Heart right ventricle (tissue), 16 donors: ENCODE measurements at regions not wholly inside any gene's neighbourhood (a gene's known extent, or its start where the extent isn't known, plus 50 kb on each side); places are given as distances from the start of the nearest gene placed in this dataset.

Source experiments
- ATAC-seq, 8 donors: fragments of 200-7000 bp; cut with Tn5 transposase; one replicate each; pipeline ENCODE4 v1.9.1; 2020; ENCODE audit warnings: mild to moderate bottlenecking in 8 of 8, moderate library complexity in 8 of 8, moderate number of reproducible peaks in 1 of 8
- DNase-seq, 2 donors: peaks; one replicate each; pipeline ENCODE4 v3.0.0-alpha.2; 2020
- H3K27ac ChIP-seq, 10 donors: fragments of 200-600 bp; sonication (generic) in 2 of 10; one replicate each; pipeline versions ENCODE4 v1.5.0 to v1.8.0; 2020 to 2022; ENCODE audit warnings: mild to moderate bottlenecking in 3 of 10
- H3K27me3 ChIP-seq, 7 donors: fragments of 200-600 bp; one replicate each; pipeline ENCODE4 v1.8.0; 2021 to 2022; ENCODE audit warnings: mild to moderate bottlenecking in 2 of 7
- H3K36me3 ChIP-seq, 9 donors: fragments of 200-600 bp; sonication (generic) in 1 of 9; one replicate each; pipeline versions ENCODE4 v1.5.0 to v1.8.0; 2020 to 2022; ENCODE audit warnings: mild to moderate bottlenecking in 2 of 9
- H3K4me1 ChIP-seq, 9 donors: fragments of 200-600 bp; sonication (generic) in 1 of 9; one replicate each; pipeline versions ENCODE4 v1.5.0 to v1.8.0; 2020 to 2022; ENCODE audit warnings: mild to moderate bottlenecking in 4 of 9
- H3K4me3 ChIP-seq, 10 donors: fragments of 200-600 bp; sonication (generic) in 2 of 10; one replicate each; pipeline versions ENCODE4 v1.5.0 to v1.8.0; 2020 to 2022; ENCODE audit warnings: mild to moderate bottlenecking in 7 of 10, moderate library complexity in 2 of 10
- H3K9me3 ChIP-seq, 11 donors: fragments of 200-600 bp in 10 of 11; sonication (generic) in 2 of 11; one replicate each; pipeline versions ENCODE4 v1.5.0 to v1.8.0; 2013 to 2022; ENCODE audit warnings: mild to moderate bottlenecking in 2 of 11, control low read depth in 1 of 11, moderate library complexity in 1 of 11
- WGBS, 2 donors: extraction: QIAGEN DNeasy Blood & Tissue Kit; methylation state at CpG; one replicate each; pipeline ENCODE4 v1.1.7; 2013; ENCODE audit warnings: inconsistent platforms in 1 of 2; 5-methylcytosine and 5-hydroxymethylcytosine counted together
- intact Hi-C, 10 donors: fragments of 100-400 bp; cut with DNase I; formaldehyde crosslinking; loops; one replicate each; pipeline versions ENCODE4 v1.11.1 to v1.14.2; 2022
- TF ChIP-seq, protein P1 (sequence below), 9 donors: fragments of 200-600 bp; sonication (generic) in 2 of 9; IDR thresholded peaks; one replicate each; pipeline versions ENCODE4 v1.5.0 to v1.8.0; 2021 to 2022; ENCODE audit warnings: antibody characterized with exemption in 9 of 9, mild to moderate bottlenecking in 5 of 9, moderate library complexity in 1 of 9
- donor health status: Arrhythmogenic right ventricular cardiomyopathy.
- donor health status: ischemic (EF 13 %, LVEDD 7.1; RV severe dilation, severe dysfunction).
- donor health status: healthy with polysubstance abuse.
- donor health status: DM: no; HTN: yes; CAD: no.
- donor health status: DM: no; HTN: no; CAD: no.
- donor health status: ischemic (EF 25% LVEDD 6.9; RV normal size, moderate dysfunction).
- donor health status: ischemic (EF 25% LVEDD 5.7; RV mildly dilated, moderate dysfunction).
- donor health status: healthy.
- donor health status: DM: yes; HTN: yes; CAD: no.
- donor health status: Ischemic cardiomyopathy.
- donor health status: ischemic (EF 35%, LVEDD 5.7; RV mildly dilated, moderate dysfunction).
- donor health status: nonischemic (EF 11% LVEDD 7.7; RV severe dilation, severe dysfunction).
- donor health status: DM: yes; HTN: yes; CAD: no.
- donor health status: PGD.
- donor health status: ischemic (EF 29% LVEDD 5.4; RV normal size, mild dysfunction).
- donor health status: nonischemic (EF 23%, LVEDD 6.1; RV moderate dilation, normal function).

DNA sequence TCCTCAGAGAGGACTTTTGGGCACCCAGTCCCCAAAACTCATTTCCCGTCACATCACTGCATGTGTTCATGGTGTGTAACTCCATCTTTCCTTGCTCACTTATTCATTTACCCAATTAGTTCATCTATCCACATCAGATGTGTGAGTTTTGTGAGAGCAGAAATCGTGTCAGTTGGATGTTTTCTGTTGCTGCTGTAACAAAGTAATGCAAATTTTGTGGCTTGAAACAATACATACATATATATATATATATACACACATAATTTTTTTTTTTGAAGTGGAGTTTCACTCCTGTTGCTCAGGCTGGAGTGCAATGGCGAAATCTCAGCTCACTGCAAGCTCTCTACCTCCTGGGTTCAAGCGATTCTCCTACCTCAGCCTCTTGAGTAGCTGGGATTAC is 70.5 kb upstream of the BOD1 start:
- Histone ChIP-seq H3K27me3 (no peaks in the 10 kb centered on the region), H3K4me1 (peaks cover 11 to 23% (median 19%) of the 10 kb centered on the region in 9 donors), H3K36me3 (no peaks in the 10 kb centered on the region), H3K4me3 (no peak overlapping the region), H3K9me3 (no peaks in the 10 kb centered on the region), H3K27ac (no peak overlapping the region)
- intact Hi-C loops = no loop called here
- WGBS, 2 donors = 89 to 92% methylated on average over 4 of the region's 4 CpGs
- TF ChIP-seq, protein P1, sequence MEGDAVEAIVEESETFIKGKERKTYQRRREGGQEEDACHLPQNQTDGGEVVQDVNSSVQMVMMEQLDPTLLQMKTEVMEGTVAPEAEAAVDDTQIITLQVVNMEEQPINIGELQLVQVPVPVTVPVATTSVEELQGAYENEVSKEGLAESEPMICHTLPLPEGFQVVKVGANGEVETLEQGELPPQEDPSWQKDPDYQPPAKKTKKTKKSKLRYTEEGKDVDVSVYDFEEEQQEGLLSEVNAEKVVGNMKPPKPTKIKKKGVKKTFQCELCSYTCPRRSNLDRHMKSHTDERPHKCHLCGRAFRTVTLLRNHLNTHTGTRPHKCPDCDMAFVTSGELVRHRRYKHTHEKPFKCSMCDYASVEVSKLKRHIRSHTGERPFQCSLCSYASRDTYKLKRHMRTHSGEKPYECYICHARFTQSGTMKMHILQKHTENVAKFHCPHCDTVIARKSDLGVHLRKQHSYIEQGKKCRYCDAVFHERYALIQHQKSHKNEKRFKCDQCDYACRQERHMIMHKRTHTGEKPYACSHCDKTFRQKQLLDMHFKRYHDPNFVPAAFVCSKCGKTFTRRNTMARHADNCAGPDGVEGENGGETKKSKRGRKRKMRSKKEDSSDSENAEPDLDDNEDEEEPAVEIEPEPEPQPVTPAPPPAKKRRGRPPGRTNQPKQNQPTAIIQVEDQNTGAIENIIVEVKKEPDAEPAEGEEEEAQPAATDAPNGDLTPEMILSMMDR (IDR thresholded peaks at IDR 0.05) = no peak
- ATAC-seq (no peak), DNase-seq (no peak)

DNA sequence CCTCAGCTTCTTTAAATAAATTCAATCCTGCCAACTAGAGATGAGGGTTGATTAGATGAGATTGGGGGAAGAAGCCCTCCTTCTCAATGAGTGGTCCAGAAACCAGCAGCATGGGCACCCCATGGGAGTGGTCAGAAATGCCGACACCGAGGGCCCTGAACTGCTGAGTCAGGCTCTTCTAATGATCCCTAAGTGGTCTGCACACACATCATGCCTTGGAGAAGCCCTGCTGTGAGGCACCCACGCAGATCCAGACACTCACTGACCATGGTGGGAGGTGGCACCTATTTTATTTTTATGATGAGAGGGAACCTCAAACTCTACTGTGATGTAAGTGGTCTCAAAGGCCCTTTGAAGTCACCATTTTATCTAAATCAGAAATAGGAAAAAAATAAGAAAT is 72.3 kb upstream of the BOD1 start:
- DNase-seq (no peak), ATAC-seq (no peak)
- TF ChIP-seq, protein P1 (IDR thresholded peaks at IDR 0.05) = no peak
- Histone ChIP-seq H3K9me3 (peaks cover 0 to 5% (median 0%) of the 10 kb centered on the region in 11 donors), H3K27ac (peak overlapping the region in 7 of 10 donors; percentile 67 to 89 (median 86)), H3K36me3 (no peaks in the 10 kb centered on the region), H3K4me1 (peaks cover 11 to 23% (median 19%) of the 10 kb centered on the region in 9 donors), H3K27me3 (no peaks in the 10 kb centered on the region), H3K4me3 (no peak overlapping the region)
- 74 to 85% methylated on average over 3 of the region's 3 CpGs for WGBS, 2 donors
- intact Hi-C loops = no loop called here

DNA sequence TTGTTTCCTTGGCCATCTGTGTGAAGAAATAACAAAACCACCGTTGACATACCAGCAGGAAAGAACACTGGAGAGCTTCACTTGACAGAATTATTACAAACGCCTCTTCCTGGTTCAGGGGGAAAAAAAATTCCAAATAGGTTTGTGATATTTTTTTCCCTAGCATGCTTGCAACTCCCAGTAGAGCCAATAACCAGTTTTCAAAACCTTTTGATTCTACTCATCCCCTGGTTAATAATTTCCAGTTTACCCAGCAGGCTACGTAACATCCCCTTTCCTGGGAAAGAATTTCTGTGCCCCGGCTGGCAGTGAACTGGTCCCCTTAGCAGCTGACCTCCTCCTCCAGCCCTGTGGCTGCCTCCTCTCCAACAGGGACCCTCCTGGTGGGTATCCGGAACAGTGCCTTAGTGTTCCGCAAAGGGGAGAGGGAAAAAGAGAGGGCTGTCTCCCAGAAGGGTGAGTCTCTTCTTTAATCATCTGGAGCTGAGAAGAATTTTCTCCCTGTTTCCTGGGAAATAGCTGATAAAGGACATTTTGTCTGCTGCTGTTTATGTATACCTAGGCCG is 72.8 kb upstream of the BOD1 start:
- Histone ChIP-seq H3K36me3 (no peaks in the 10 kb centered on the region), H3K27me3 (no peaks in the 10 kb centered on the region), H3K4me3 (peak overlapping the region in 4 of 10 donors; percentile 3 to 27 (median 18)), H3K9me3 (peaks cover 0 to 10% (median 0%) of the 10 kb centered on the region in 11 donors), H3K4me1 (peaks cover 11 to 23% (median 19%) of the 10 kb centered on the region in 9 donors), H3K27ac (peak overlapping the region; percentile 49 to 89 (median 80))
- ATAC-seq (peak in 6 of 8 donors; percentile 21 to 32 (median 25)), DNase-seq (no peak)
- TF ChIP-seq, protein P1 (IDR thresholded peaks at IDR 0.05) = no peak
- intact Hi-C loops = no loop called here
- 41 to 49% methylated on average over 7 of the region's 7 CpGs for WGBS, 2 donors

DNA sequence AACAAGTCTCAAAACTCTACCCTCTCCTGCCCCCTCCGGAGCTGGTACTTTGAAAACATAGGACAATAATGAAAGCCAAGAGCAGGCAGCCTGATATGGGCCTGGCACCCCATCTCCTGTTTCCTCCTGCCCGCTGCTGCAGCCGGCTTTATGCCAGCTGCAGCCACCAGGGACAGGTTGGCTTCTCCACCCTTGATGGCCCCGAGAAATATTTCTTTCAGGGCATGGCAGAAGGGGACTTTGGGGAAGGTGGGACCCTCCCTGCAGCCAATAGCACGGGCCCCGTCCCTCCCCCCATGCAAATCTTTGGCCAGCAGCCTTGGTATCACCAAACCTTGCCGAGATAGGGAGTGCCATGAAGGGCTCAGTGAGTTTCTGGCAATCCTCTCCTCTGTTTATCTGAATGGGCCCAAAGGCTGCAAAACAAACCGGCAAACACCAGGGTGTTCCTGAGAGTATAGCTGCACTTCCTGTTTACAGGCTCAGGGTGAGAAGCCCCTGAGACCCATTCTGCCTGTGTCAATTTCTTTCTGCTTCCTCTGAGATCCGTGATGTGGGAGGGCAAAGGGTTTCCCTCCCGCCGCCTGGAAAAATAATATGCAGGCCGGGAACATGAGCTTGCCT is 73.4 kb upstream of the BOD1 start:
- 17 to 21% methylated on average over 12 of the region's 12 CpGs for WGBS, 2 donors
- ATAC-seq = peak; percentile 48 to 90 (median 82)
- intact Hi-C loops = no loop called here
- DNase-seq = peak in 1 of 2 donors; percentile 32
- Histone ChIP-seq H3K4me3 (peak overlapping the region in 4 of 10 donors; percentile 3 to 27 (median 18)), H3K36me3 (no peaks in the 10 kb centered on the region), H3K4me1 (peaks cover 11 to 23% (median 19%) of the 10 kb centered on the region in 9 donors), H3K9me3 (peaks cover 0 to 10% (median 0%) of the 10 kb centered on the region in 11 donors), H3K27ac (peak overlapping the region; percentile 49 to 89 (median 80)), H3K27me3 (no peaks in the 10 kb centered on the region)
- TF ChIP-seq, protein P1 (IDR thresholded peaks at IDR 0.05) = peak in 2 of 9 donors; percentile 23 to 29
